ENCODE measurements at regions not wholly inside any gene's neighbourhood (a gene's known extent, or its start where the extent isn't known, plus 50 kb on each side); places are given as distances from the start of the nearest gene placed in this dataset.

- intact Hi-C loops (cut with micrococcal nuclease), result no loop called here
These were observed 103.8 kb upstream of the MIER3 start for GRCh38 chr5:57055731-57056130.

GRCh38 chr5:57063773-57064172 is 110.1 kb upstream of the GPBP1 start:
- DNase-seq, result no peak
- H3K9me3 ChIP-seq (replicated peaks in 1 of 2; ENCODE audit: control insufficient read depth in 1 of 2, insufficient read depth in 1 of 2, low read length in 2 of 2), result peaks cover 0 to 3% of the 10 kb centered on the region in 2 donors
- H3K79me2 ChIP-seq (ENCODE audit: insufficient read depth, low read length), result no peaks in the 10 kb centered on the region
- no peak overlapping the region for H3K9ac ChIP-seq (ENCODE audit: insufficient read depth, low read length, poor library complexity, severe bottlenecking)
- no peak for TF ChIP-seq CTCF (IDR thresholded peaks at IDR 0.05)
- intact Hi-C loops (cut with micrococcal nuclease), result no loop called here
- no peaks in the 10 kb centered on the region for H3K4me1 Mint-ChIP-seq
- no peaks in the 10 kb centered on the region for H3K36me3 Mint-ChIP-seq
- no CpG with 5 or more reads among the region's 2 CpGs for WGBS (ENCODE audit: insufficient coverage)
- no peak overlapping the region for H3K4me2 ChIP-seq (replicated peaks; ENCODE audit: extremely low read depth, low read length, poor library complexity, severe bottlenecking)
- no peaks in the 10 kb centered on the region for H3K36me3 ChIP-seq (replicated peaks in 1 of 2; ENCODE audit: control insufficient read depth in 1 of 2, insufficient read depth in 2 of 2, low read length in 2 of 2)
- no peaks in the 10 kb centered on the region for H4K20me1 ChIP-seq (ENCODE audit: insufficient read depth, low read length)
- no peak overlapping the region for H3K4me3 ChIP-seq (replicated peaks in 1 of 3; ENCODE audit: low read depth in 2 of 3, low read length in 3 of 3)
- H3K9me3 Mint-ChIP-seq, result peaks cover 3 to 30% (median 16%) of the 10 kb centered on the region in 7 donors
- H3K27me3 Mint-ChIP-seq (ENCODE audit: low read depth in 3 of 3), result peaks cover 2 to 4% (median 3%) of the 10 kb centered on the region in 3 donors
- H3K27ac ChIP-seq (ENCODE audit: low read depth in 1 of 2, low read length in 2 of 2), result no peak overlapping the region
- H3K4me1 ChIP-seq (ENCODE audit: control insufficient read depth in 1 of 2, insufficient read depth in 2 of 2, low read length in 2 of 2), result no peaks in the 10 kb centered on the region
- H3K4me3 Mint-ChIP-seq, result no peak overlapping the region
- no peaks in the 10 kb centered on the region for H3K27me3 ChIP-seq (ENCODE audit: control insufficient read depth in 2 of 2, insufficient read depth in 2 of 2, low read length in 2 of 2)
- no peak overlapping the region for H2AFZ ChIP-seq (ENCODE audit: insufficient read depth, low read depth, low read length, poor library complexity, severe bottlenecking)
- no peak overlapping the region for H3K27ac Mint-ChIP-seq

More at GRCh38 chr5:57055731-57056130, 103.8 kb upstream of the MIER3 start:
- Histone ChIP-seq H2AFZ (ENCODE audit: insufficient read depth, low read depth, low read length, poor library complexity, severe bottlenecking) (no peak overlapping the region), H3K9ac (ENCODE audit: insufficient read depth, low read length, poor library complexity, severe bottlenecking) (no peak overlapping the region), H3K4me1 (ENCODE audit: control insufficient read depth in 1 of 2, insufficient read depth in 2 of 2, low read length in 2 of 2) (no peaks in the 10 kb centered on the region), H3K36me3 (replicated peaks in 1 of 2; ENCODE audit: control insufficient read depth in 1 of 2, insufficient read depth in 2 of 2, low read length in 2 of 2) (no peaks in the 10 kb centered on the region), H3K79me2 (ENCODE audit: insufficient read depth, low read length) (no peaks in the 10 kb centered on the region), H3K4me2 (replicated peaks; ENCODE audit: extremely low read depth, low read length, poor library complexity, severe bottlenecking) (no peak overlapping the region), H3K9me3 (replicated peaks in 1 of 2; ENCODE audit: control insufficient read depth in 1 of 2, insufficient read depth in 1 of 2, low read length in 2 of 2) (no peaks in the 10 kb centered on the region), H4K20me1 (ENCODE audit: insufficient read depth, low read length) (no peaks in the 10 kb centered on the region), H3K27me3 (ENCODE audit: control insufficient read depth in 2 of 2, insufficient read depth in 2 of 2, low read length in 2 of 2) (no peaks in the 10 kb centered on the region), H3K4me3 (replicated peaks in 1 of 3; ENCODE audit: low read depth in 2 of 3, low read length in 3 of 3) (no peak overlapping the region), H3K27ac (ENCODE audit: low read depth in 1 of 2, low read length in 2 of 2) (no peak overlapping the region)
- TF ChIP-seq CTCF (IDR thresholded peaks at IDR 0.05), result no peak
- no peak overlapping the region for H3K27ac Mint-ChIP-seq
- H3K27me3 Mint-ChIP-seq (ENCODE audit: low read depth in 3 of 3), result peaks cover 0 to 4% (median 2%) of the 10 kb centered on the region in 3 donors
- no peak overlapping the region for H3K4me3 Mint-ChIP-seq
- WGBS (ENCODE audit: insufficient coverage), result no CpG with 5 or more reads among the region's 1 CpG
- no peaks in the 10 kb centered on the region for H3K9me3 Mint-ChIP-seq
- H3K36me3 Mint-ChIP-seq, result no peaks in the 10 kb centered on the region
- H3K4me1 Mint-ChIP-seq, result no peaks in the 10 kb centered on the region
- DNase-seq, result no peak

Data from CD14-positive monocyte (primary cell).